ENCODE measurements at regions not wholly inside any gene's neighbourhood (a gene's known extent, or its start where the extent isn't known, plus 50 kb on each side); places are given as distances from the start of the nearest gene placed in this dataset.

GRCh38 chr17:51499897-51500296 lies 239.6 kb downstream of the UTP18 start:
- no peaks in the 10 kb centered on the region for H3K27me3 ChIP-seq
- H3K9me3 ChIP-seq = no peaks in the 10 kb centered on the region
- no peaks in the 10 kb centered on the region for H3K36me3 ChIP-seq
- no peaks in the 10 kb centered on the region for H3K4me1 ChIP-seq
- H3K4me3 ChIP-seq = no peak overlapping the region
- no peak overlapping the region for H3K27ac ChIP-seq
- TF ChIP-seq CTCF (IDR thresholded peaks at IDR 0.05) (no peak), POLR2A (IDR thresholded peaks at IDR 0.05) (no peak), POLR2AphosphoS5 (IDR thresholded peaks at IDR 0.05; ENCODE audit: insufficient read depth in 1 of 2, low read depth in 1 of 2) (no peak)
- no peak for DNase-seq (ENCODE audit: extremely low spot score in 2 of 2)
- intact Hi-C loops (cut with DNase I) = no loop called here

DNA sequence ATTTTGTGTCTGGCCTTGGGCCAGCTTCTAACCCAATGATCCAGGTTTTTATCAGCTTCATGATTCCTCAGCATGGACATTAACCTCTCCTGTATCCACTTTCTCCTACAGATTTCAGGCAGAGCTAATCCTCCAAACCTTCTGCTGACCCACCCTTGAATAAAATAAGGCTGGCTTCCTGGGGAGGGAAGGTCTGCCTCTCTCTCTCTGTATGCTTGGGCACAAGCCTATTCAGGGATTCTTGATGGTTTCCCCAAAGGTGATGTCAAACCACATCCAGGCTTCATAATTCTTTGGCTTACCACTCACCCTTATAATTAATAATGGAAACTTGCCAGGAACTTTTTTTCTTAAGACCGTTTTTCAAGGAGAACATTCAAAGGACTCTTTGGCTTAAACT lies 240.1 kb downstream of the UTP18 start:
- intact Hi-C loops (cut with DNase I) = no loop called here

GRCh38 chr17:51505450-51505849 lies 245.1 kb downstream of the UTP18 start:
- Histone ChIP-seq H3K27ac (no peak overlapping the region), H3K4me3 (no peak overlapping the region), H3K36me3 (no peaks in the 10 kb centered on the region), H3K27me3 (no peaks in the 10 kb centered on the region), H3K4me1 (no peaks in the 10 kb centered on the region), H3K9me3 (no peaks in the 10 kb centered on the region)
- TF ChIP-seq POLR2A (IDR thresholded peaks at IDR 0.05) = no peak
- TF ChIP-seq POLR2AphosphoS5 (IDR thresholded peaks at IDR 0.05; ENCODE audit: insufficient read depth in 1 of 2, low read depth in 1 of 2) = no peak
- TF ChIP-seq CTCF (IDR thresholded peaks at IDR 0.05) = no peak
- DNase-seq (ENCODE audit: extremely low spot score in 2 of 2) = no peak
- intact Hi-C loops (cut with DNase I) = no loop called here

More for the DNA sequence above, 240.1 kb downstream of the UTP18 start:
- Histone ChIP-seq H3K4me1 (no peaks in the 10 kb centered on the region), H3K9me3 (no peaks in the 10 kb centered on the region), H3K27ac (no peak overlapping the region), H3K4me3 (no peak overlapping the region), H3K36me3 (no peaks in the 10 kb centered on the region), H3K27me3 (no peaks in the 10 kb centered on the region)
- TF ChIP-seq CTCF (IDR thresholded peaks at IDR 0.05) = no peak
- TF ChIP-seq POLR2AphosphoS5 (IDR thresholded peaks at IDR 0.05; ENCODE audit: insufficient read depth in 1 of 2, low read depth in 1 of 2) = no peak
- TF ChIP-seq POLR2A (IDR thresholded peaks at IDR 0.05) = no peak
- no peak for DNase-seq (ENCODE audit: extremely low spot score in 2 of 2)

GRCh38 chr17:51507444-51507843 lies 247.1 kb downstream of the UTP18 start:
- Histone ChIP-seq H3K27ac (no peak overlapping the region), H3K36me3 (no peaks in the 10 kb centered on the region), H3K4me3 (no peak overlapping the region), H3K4me1 (no peaks in the 10 kb centered on the region), H3K9me3 (no peaks in the 10 kb centered on the region), H3K27me3 (no peaks in the 10 kb centered on the region)
- TF ChIP-seq POLR2AphosphoS5 (IDR thresholded peaks at IDR 0.05; ENCODE audit: insufficient read depth in 1 of 2, low read depth in 1 of 2) = no peak
- TF ChIP-seq CTCF (IDR thresholded peaks at IDR 0.05) = no peak
- no peak for TF ChIP-seq POLR2A (IDR thresholded peaks at IDR 0.05)
- intact Hi-C loops (cut with DNase I) = no loop called here
- no peak for DNase-seq (ENCODE audit: extremely low spot score in 2 of 2)

DNA sequence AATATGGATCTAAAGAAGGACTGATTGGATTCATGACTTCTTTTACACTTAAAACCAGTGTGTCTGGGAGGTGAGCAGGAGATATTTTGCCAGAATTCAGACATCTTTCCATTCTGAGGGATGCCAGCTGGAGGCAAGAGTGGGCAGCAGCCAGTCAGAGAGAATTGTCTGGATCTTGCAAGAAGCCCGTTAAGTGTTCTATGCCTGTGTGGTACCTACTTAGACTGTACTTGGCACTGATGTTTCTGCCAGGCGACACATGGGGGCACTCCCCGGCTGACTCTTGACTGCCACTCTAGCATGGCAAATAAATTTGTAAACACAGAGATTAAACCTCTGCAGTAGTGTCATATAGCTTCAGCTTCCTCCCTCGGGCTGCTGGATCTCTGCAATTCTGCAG lies 247.7 kb downstream of the UTP18 start:
- no peak overlapping the region for H3K27ac ChIP-seq
- intact Hi-C loops (cut with DNase I) = no loop called here
- no peak for TF ChIP-seq POLR2A (IDR thresholded peaks at IDR 0.05)
- no peak for TF ChIP-seq POLR2AphosphoS5 (IDR thresholded peaks at IDR 0.05; ENCODE audit: insufficient read depth in 1 of 2, low read depth in 1 of 2)
- no peak for TF ChIP-seq CTCF (IDR thresholded peaks at IDR 0.05)
- H3K9me3 ChIP-seq = no peaks in the 10 kb centered on the region
- H3K4me1 ChIP-seq = no peaks in the 10 kb centered on the region
- DNase-seq (ENCODE audit: extremely low spot score in 2 of 2) = no peak
- H3K36me3 ChIP-seq = no peaks in the 10 kb centered on the region
- H3K4me3 ChIP-seq = no peak overlapping the region
- no peaks in the 10 kb centered on the region for H3K27me3 ChIP-seq
